OCI-LY7 (cell line): ENCODE measurements at regions not wholly inside any gene's neighbourhood (a gene's known extent, or its start where the extent isn't known, plus 50 kb on each side); places are given as distances from the start of the nearest gene placed in this dataset.

ENCODE experiments used
- BruUV-seq: library from RNA; stranded (reverse); fragments of 400-500 nt; replicated peaks from 2 replicates; lab custom pipeline; 2021; lab: Mats Ljungman, UMichigan
- CTCF ChIA-PET: fragments of 300-600 bp; sonication (Branson Sonifier 250); formaldehyde crosslinking; loops from one replicate; lab custom pipeline; 2022; ENCODE audit warnings: antibody characterized with exemption; ENCODE audit not compliant: unreplicated experiment; lab: Charles Lee
- POLR2A ChIA-PET: fragments of 300-600 bp; sonication (Branson Sonifier 250); formaldehyde crosslinking; loops from one replicate; lab custom pipeline; 2022; ENCODE audit warnings: antibody characterized with exemption; lab: Charles Lee
- DNase-seq: peaks from one replicate; pipeline ENCODE4 v3.0.0-alpha.2; 2015; ENCODE audit warnings: low spot score
- H2AFZ ChIP-seq: fragments of 200-600 bp; sonication (generic), shearing (Covaris generic); 2 replicates; pipeline ENCODE4 v1.6.1; 2014; ENCODE audit warnings: mild to moderate bottlenecking, antibody characterized with exemption, low read length, moderate library complexity
- H3K27ac ChIP-seq: fragments of 200-600 bp; sonication (generic); 2 replicates; pipeline ENCODE4 v1.5.1; 2014; ENCODE audit warnings: mixed run types, low read depth, mild to moderate bottlenecking, moderate library complexity, low read length, inconsistent platforms; ENCODE audit not compliant: poor library complexity, severe bottlenecking
- H3K36me3 ChIP-seq: fragments of 200-600 bp; sonication (generic); 2 replicates; pipeline ENCODE4 v1.6.1; 2014; ENCODE audit warnings: mild to moderate bottlenecking, antibody characterized with exemption, low read length, moderate library complexity, mixed read lengths; ENCODE audit not compliant: insufficient read depth
- H3K4me1 ChIP-seq: fragments of 200-600 bp; sonication (generic); 2 replicates; pipeline ENCODE4 v1.5.1; 2014; ENCODE audit warnings: mild to moderate bottlenecking, low read length; ENCODE audit not compliant: insufficient read depth, poor library complexity, severe bottlenecking
- H3K4me2 ChIP-seq: fragments of 200-600 bp; sonication (generic); 2 replicates; pipeline ENCODE4 v1.6.1; 2014; ENCODE audit warnings: mild to moderate bottlenecking, low read length
- H3K4me3 ChIP-seq: fragments of 200-600 bp; sonication (generic); 2 replicates; pipeline ENCODE4 v1.5.1; 2014; ENCODE audit warnings: mild to moderate bottlenecking, low read depth, low read length; ENCODE audit not compliant: poor library complexity, severe bottlenecking
- H3K79me2 ChIP-seq: fragments of 200-600 bp; sonication (generic); 2 replicates; pipeline ENCODE4 v1.6.1; 2016; ENCODE audit warnings: low read depth, mild to moderate bottlenecking, low read length, moderate library complexity, mixed read lengths; ENCODE audit not compliant: insufficient read depth
- H3K9me2 ChIP-seq: fragments of 200-600 bp; sonication (generic); 2 replicates; pipeline ENCODE4 v1.6.1; 2016; ENCODE audit warnings: mild to moderate bottlenecking, low read length, mixed read lengths; ENCODE audit not compliant: insufficient read depth
- H3K9me3 ChIP-seq: fragments of 200-600 bp; sonication (generic); 2 replicates; pipeline ENCODE4 v1.6.1; 2014; ENCODE audit warnings: mild to moderate bottlenecking, mixed run types, low read length, mixed read lengths
- H4K20me1 ChIP-seq: fragments of 200-600 bp; sonication (generic); 2 replicates; pipeline ENCODE4 v1.6.1; 2014; ENCODE audit warnings: mild to moderate bottlenecking, antibody characterized with exemption, low read length, moderate library complexity, mixed read lengths; ENCODE audit not compliant: insufficient read depth
- CTCF ChIP-seq: fragments of 200-600 bp; sonication (generic); conservative IDR thresholded peaks from 2 replicates; pipeline ENCODE4 v1.5.1; 2014; ENCODE audit warnings: mild to moderate bottlenecking, antibody characterized with exemption, low read length, moderate library complexity, mixed read lengths
- EZH2phosphoT487 ChIP-seq: fragments of 200-600 bp; sonication (generic); IDR thresholded peaks from 2 replicates; pipeline ENCODE4 v1.6.1; 2018; ENCODE audit warnings: low read depth, borderline replicate concordance, mild to moderate bottlenecking, mixed run types, antibody characterized with exemption, low read length, moderate library complexity, mixed read lengths
- intact Hi-C: fragments of 100-400 bp; cut with micrococcal nuclease; formaldehyde crosslinking; loops from one replicate; pipeline ENCODE4 v1.10.0; 2022; ENCODE audit not compliant: unreplicated experiment

DNA sequence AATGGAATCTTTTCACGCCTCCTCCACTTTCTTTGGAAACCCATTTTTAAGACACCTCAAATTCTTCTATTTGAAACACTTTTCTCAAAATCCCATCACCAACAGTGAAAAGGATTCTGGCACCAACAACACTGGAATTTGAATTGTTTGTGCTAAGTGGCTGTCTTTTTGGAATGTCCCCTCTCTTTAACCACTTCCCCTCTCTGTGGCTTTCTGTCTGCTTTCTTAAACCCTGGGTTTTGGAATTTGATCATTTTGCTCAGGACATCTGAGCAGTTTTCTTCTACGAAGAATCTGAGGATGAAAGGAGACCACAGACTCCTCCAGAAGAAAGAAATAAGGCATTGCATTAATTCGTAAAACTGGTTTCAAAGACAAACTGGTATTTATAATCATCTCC, 89.0 kb downstream of the MXRA5 start:
- no peaks in the 10 kb centered on the region for H3K4me1 ChIP-seq
- H3K79me2 ChIP-seq = no peaks in the 10 kb centered on the region
- H3K9me2 ChIP-seq = no peaks in the 10 kb centered on the region
- H3K4me2 ChIP-seq = no peak overlapping the region
- no peaks in the 10 kb centered on the region for H3K9me3 ChIP-seq
- TF ChIP-seq EZH2phosphoT487 (no peak), CTCF (no peak)
- no peaks in the 10 kb centered on the region for H4K20me1 ChIP-seq
- H3K4me3 ChIP-seq = no peak overlapping the region
- ChIA-PET POLR2A (no interaction called here), CTCF (no interaction called here)
- no peak for DNase-seq
- intact Hi-C loops = no loop called here
- H2AFZ ChIP-seq = no peak overlapping the region
- H3K27ac ChIP-seq = no peak overlapping the region
- H3K36me3 ChIP-seq = no peaks in the 10 kb centered on the region
- BruUV-seq = no TSS peak

GRCh38 chrX:3256868-3257267, 89.6 kb downstream of the MXRA5 start:
- no peak for TF ChIP-seq EZH2phosphoT487
- TF ChIP-seq CTCF = no peak
- no TSS peak for BruUV-seq
- no peaks in the 10 kb centered on the region for H3K9me2 ChIP-seq

DNA sequence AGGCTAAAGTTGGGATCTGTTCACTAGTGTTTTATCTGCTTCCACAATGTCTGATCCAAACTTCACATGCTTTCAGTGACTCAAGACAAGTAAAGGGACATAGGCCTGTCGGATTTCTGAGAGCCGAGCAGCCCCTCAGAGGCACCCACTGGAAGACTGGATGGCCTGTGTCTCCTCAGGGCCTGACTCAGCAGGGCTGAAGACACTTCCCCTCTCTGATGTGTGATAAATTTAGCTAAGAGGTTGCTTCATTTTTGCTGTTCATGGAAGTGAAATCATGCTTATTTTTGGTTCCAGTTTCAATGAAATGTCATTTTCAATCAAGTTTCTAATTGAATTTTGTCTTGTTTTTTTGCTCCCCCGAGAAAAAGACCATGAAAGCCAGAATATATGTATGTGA, 93.7 kb downstream of the MXRA5 start:
- TF ChIP-seq CTCF (no peak), EZH2phosphoT487 (no peak)
- no TSS peak for BruUV-seq

More at GRCh38 chrX:3256868-3257267, 89.6 kb downstream of the MXRA5 start:
- Histone ChIP-seq H3K36me3 (no peaks in the 10 kb centered on the region), H3K9me3 (no peaks in the 10 kb centered on the region), H2AFZ (no peak overlapping the region), H3K4me2 (no peak overlapping the region), H3K4me3 (no peak overlapping the region), H3K4me1 (no peaks in the 10 kb centered on the region), H3K27ac (no peak overlapping the region), H3K79me2 (no peaks in the 10 kb centered on the region), H4K20me1 (no peaks in the 10 kb centered on the region)
- ChIA-PET CTCF (no interaction called here), POLR2A (no interaction called here)
- no peak for DNase-seq
- intact Hi-C loops = no loop called here

More for the DNA sequence above, 93.7 kb downstream of the MXRA5 start:
- Histone ChIP-seq H3K4me2 (no peak overlapping the region), H3K36me3 (no peaks in the 10 kb centered on the region), H3K79me2 (no peaks in the 10 kb centered on the region), H3K27ac (no peak overlapping the region), H3K4me3 (no peak overlapping the region), H2AFZ (no peak overlapping the region), H4K20me1 (no peaks in the 10 kb centered on the region), H3K9me2 (no peaks in the 10 kb centered on the region), H3K9me3 (no peaks in the 10 kb centered on the region), H3K4me1 (no peaks in the 10 kb centered on the region)
- intact Hi-C loops = no loop called here
- no peak for DNase-seq
- ChIA-PET CTCF (no interaction called here), POLR2A (no interaction called here)
